HG03378 (cell line): ENCODE measurements at regions not wholly inside any gene's neighbourhood (a gene's known extent, or its start where the extent isn't known, plus 50 kb on each side); places are given as distances from the start of the nearest gene placed in this dataset.
"Not testable (repeated sequence)": the region's sequence is repeated elsewhere in the genome, so short reads cannot be mapped to it uniquely, and the experiment has no call there.

Source experiments
- ATAC-seq: cut with Tn5 transposase; IDR thresholded peaks from one replicate; pipeline ENCODE4 v1.9.1; 2021; ENCODE audit warnings: mild to moderate bottlenecking, moderate library complexity; ENCODE audit not compliant: unreplicated experiment

GRCh38 chr10:3396116-3396515 is 223.5 kb upstream of the PITRM1 start:
- no peak for ATAC-seq

DNA sequence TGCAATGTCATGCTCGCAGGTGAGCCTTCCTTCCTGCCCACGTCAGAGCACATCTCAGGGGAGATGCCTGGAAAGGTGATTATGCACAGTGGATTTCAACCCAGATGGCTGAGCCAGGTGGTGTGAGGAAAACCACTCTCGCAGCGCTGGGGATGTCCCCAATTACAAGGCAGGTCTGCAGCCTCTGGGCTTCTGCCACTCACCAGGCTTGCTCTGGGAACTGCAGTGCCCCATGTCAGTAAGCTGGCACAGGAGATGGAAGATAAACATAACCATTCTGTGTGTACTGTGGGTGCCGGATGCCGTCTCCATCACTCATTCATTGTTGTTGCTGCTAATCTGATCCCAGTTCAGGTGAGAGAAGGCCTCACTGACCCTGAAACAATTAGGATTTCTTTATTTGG is 222.9 kb upstream of the PITRM1 start:
- no peak for ATAC-seq

DNA sequence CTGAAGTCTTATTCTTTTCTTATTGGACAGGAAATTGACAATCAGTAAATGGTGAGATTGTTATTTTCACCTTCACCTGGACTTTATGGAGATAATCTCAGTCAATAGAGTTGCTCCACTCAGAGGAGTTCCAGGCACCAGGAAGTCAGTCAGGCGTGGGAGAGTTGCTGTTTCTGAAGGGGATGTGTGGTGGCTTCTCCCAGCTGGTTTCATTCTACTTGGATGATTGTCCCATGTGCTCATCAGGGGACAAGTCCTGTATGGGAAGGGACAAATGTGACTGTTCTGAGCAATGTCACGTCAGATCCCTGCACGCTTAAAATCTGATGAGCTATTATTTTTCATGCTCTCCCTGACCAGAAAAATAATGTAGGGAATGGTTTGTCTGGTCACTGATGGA is 222.5 kb upstream of the PITRM1 start:
- ATAC-seq, result no peak

DNA sequence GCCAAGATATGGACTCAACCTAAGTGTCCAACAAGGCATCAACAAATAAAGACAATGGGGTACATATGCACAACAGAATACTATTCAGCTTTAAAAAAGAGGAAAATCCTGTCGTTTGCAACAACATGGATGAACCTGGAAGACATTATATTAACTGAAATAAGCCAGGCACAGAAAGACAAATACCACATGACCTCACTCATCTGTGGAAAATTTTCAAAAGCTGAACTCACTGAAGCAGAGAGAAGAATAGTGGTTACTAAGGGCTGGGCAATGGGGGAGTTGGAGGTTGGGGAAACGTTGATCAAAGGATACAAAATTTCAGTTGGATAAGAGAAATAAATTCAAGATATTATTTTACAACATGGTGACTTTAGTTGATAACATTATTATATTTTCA is 221.4 kb upstream of the PITRM1 start:
- ATAC-seq, result no peak

DNA sequence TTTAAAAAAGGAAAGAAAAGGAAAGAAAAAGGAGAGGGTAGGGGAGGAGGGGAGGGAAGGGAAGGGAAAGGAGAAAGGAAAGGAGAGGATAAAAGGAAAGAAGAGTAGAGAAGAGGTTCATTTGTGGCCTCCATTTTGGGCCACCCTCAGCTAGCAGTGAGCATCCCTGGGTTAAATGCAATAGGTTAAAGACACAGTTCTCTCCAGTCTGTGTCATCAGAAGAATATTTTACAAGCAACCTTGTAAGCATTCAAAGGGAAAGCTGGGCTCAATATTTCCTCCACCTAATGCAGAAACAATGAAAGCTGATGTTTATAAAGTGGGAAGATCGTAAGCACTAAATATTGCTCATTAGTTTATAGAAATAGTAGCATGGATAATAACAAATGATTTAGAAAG is 219.1 kb upstream of the PITRM1 start:
- no peak for ATAC-seq

- no peak for ATAC-seq
These were observed 216.5 kb upstream of the PITRM1 start for GRCh38 chr10:3389130-3389529.

- no peak for ATAC-seq
These were observed 212.9 kb upstream of the PITRM1 start for GRCh38 chr10:3385487-3385886.

DNA sequence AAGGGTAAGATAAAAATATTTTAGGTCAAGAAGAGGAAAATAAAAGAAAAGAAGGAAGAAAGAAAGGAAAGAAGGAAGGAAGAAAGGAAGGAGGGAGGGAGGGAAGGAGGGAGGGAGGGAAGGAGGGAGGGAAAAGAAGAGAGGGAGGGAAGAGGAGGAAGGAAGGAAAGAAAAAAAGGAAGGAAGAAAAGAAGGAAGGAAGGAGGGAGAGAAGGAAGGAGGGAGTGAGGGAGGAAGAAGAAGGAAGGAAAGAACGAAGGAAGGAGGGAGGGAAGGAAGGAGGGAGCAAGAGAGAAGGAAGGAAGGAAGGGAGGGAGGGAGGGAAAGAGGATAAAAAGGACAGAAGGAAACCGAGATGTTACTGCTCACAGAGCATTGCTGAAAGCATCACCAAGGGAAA is 209.5 kb upstream of the PITRM1 start:
- ATAC-seq, result no peak

GRCh38 chr10:3380406-3381050 is 207.9 kb upstream of the PITRM1 start:
- ATAC-seq, result no peak

DNA sequence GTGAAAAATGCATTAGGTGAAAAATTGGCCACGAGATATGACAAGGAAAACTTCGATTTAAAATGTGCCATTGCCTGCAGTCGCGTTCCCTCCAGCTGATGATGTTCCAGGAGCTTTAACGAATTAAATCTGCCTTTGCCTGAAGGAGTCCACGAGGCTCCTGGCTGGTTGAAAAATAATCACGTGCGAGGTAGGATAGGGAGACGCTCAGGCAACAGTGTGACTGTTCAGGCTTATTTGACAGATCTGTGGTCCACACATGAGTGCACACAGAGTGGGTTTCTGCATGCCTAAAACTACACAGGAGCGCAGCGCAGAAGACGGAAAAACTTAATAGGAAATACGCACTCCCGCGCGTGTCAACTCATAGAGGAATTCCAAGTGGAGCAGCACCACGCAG is 204.0 kb upstream of the PITRM1 start:
- ATAC-seq, result no peak

- ATAC-seq, result no peak
These were observed 202.9 kb upstream of the PITRM1 start for GRCh38 chr10:3375505-3375904.

DNA sequence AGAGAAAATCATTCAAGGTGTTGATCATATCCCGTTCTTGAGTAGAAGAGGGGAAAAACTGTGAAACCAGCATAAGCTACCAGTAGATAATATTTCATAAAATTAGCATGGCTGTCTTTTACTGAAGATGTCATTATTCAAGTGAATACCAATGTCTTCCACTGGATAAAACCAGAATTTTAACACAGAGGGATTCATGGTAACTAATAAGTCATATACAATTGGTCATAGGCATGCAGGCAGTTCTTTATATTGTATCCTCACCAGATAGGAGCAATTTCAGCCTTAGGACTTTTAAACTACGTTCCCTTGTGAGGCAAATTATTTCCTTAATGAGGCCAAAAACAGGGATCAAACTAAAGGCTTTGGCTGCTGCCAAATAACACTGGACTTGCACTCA is 202.3 kb upstream of the PITRM1 start:
- ATAC-seq, result no peak

GRCh38 chr10:3373374-3374027 is 200.9 kb upstream of the PITRM1 start:
- ATAC-seq, result not testable (repeated sequence)

DNA sequence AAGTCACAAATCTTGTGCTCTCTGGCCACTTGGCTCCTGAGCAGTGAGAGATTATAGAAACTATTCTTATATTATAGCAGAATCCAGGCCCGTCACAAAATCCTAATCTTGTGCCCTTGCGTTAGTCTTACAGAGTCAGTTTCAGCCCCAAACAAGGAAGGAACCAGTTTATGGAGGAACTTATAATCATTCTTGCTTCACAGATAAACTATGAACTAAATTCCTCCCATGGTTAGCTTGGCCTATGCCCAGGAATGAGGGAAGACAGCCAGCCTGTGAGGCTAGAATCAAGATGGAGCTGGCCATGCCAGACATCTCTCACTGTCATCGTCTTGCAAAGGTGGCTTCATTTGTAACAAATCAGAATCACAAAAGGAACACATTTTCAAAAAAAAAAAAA is 199.7 kb upstream of the PITRM1 start:
- ATAC-seq, result no peak

DNA sequence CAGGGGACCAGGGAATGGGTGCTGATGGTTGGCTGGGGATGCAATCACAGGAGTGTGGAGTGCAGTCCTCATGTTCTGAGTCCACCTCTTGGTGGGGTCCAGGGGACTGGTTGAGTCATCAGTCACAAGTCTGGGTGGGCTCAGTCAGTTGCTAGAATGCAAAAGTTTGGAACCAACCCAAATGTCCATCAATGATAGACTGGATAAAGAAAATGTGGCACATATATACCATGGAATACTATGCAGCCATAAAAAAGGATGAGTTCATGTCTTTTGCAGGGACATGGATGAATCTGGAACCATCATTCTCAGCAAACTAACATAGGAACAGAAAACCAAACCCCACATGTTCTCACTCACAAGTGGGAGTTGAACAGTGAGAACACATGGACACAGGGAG is 199.0 kb upstream of the PITRM1 start:
- ATAC-seq, result not testable (repeated sequence)

GRCh38 chr10:3366735-3367405 is 194.3 kb upstream of the PITRM1 start:
- no peak for ATAC-seq

- ATAC-seq, result no peak
These were observed 193.5 kb upstream of the PITRM1 start for GRCh38 chr10:3366043-3366442.

- no peak for ATAC-seq
These were observed 193.0 kb upstream of the PITRM1 start for GRCh38 chr10:3365630-3366029.

GRCh38 chr10:3364768-3365480 is 192.3 kb upstream of the PITRM1 start:
- ATAC-seq, result no peak

DNA sequence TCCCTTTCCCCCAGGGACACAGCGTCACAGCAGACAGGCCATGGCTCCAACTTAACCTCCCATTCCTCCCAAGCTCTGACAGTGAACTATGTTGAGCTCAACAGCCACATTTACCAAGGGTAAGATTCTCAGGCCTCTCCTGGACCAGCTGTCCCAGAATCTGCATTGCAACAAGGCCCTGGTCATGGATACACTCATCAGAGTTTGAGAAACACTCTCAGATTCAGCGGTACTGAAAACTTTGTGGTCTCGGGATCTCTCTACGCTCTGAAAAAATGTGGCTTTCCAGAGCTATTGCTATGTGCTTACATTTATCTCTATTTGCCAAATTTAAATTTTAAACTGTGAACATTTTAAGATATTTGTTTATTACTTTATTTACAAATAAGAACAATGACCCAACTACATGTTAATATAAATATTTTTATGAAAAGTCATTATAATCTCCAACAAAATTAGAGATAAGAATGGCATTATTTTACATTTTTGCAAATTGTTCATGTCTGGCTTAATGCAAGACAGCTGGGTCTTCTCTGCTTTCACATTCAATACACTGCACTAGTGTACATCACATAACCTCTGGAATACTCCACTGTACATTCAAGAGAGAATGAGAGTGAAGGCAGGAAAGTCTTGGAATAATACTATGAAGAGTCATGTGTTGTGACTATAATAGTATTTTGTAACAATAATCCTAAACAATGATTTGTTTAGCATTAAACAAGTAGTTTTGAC is 190.9 kb upstream of the PITRM1 start:
- ATAC-seq, result no peak

DNA sequence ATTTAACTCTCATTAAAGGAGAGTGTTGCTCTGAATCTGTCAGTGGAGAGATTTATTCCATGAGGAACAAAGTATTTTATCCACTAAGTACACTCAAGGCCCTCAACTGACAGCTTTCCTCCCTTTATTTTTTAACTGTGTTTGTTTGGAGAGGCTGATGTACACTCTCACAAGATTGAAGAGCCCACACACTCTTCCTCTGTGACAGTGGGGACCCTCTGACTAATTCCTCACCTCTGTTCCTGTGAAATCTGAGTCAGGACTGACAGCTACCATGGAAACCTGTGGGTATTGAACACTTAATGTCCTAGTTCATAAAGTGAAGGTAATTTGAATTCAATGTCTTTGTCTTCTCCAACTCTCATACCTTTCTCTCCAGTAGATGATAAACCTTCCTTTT is 189.8 kb upstream of the PITRM1 start:
- no peak for ATAC-seq
